Stimulated activated memory B cell treated with anti-CD40 and anti-IgM and Interleukin-4, amounts not matched to agents 10 μg/mL and 1 μg/mL and 100 μg/mL, for 72 hours (primary cell): ENCODE measurements at regions not wholly inside any gene's neighbourhood (a gene's known extent, or its start where the extent isn't known, plus 50 kb on each side); places are given as distances from the start of the nearest gene placed in this dataset.

Experiments
- ATAC-seq: fragments of 150-1000 bp; cut with Tn5 transposase; 2 replicates; pipeline ENCODE4 v1.10.0; 2021
- H3K27ac Mint-ChIP-seq: one replicate; pipeline ENCODE4 v1.8.0; 2022; ENCODE audit warnings: mild to moderate bottlenecking, mixed read lengths
- H3K27me3 Mint-ChIP-seq: one replicate; pipeline ENCODE4 v1.8.0; 2022; ENCODE audit warnings: mixed read lengths
- H3K36me3 Mint-ChIP-seq: one replicate; pipeline ENCODE4 v1.8.0; 2022; ENCODE audit warnings: mixed read lengths
- H3K4me1 Mint-ChIP-seq: one replicate; pipeline ENCODE4 v1.8.0; 2022; ENCODE audit warnings: mixed read lengths
- H3K4me3 Mint-ChIP-seq: one replicate; pipeline ENCODE4 v1.8.0; 2022; ENCODE audit warnings: mild to moderate bottlenecking, moderate library complexity, mixed read lengths
- H3K9me3 Mint-ChIP-seq: one replicate; pipeline ENCODE4 v1.8.0; 2022; ENCODE audit warnings: mixed read lengths

DNA sequence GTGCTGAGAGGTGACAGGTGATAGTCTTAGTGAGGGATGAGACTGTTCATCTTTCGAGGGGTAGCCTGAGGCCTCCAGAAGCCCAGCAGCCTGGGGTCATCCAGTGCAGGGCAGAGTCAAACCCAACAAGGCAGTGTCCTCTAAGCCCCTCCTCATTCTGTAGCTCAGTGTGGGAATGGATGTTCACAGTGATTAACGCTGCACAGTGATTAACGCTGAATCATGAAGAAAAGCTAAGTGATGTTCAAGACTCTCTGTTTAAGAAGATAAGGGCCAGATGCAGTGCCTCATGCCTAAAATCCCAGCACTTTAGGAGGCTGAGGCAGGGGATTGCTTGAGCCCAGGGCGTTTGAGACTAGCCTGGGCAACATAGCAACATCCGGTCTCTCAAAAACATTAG, 56.3 kb upstream of the LAPTM4A start:
- Mint-ChIP-seq H3K27ac (no peak overlapping the region), H3K9me3 (no peaks in the 10 kb centered on the region), H3K27me3 (peaks cover 74% of the 10 kb centered on the region), H3K4me3 (no peak overlapping the region), H3K36me3 (peaks cover 7% of the 10 kb centered on the region), H3K4me1 (no peaks in the 10 kb centered on the region)
- no peak for ATAC-seq

DNA sequence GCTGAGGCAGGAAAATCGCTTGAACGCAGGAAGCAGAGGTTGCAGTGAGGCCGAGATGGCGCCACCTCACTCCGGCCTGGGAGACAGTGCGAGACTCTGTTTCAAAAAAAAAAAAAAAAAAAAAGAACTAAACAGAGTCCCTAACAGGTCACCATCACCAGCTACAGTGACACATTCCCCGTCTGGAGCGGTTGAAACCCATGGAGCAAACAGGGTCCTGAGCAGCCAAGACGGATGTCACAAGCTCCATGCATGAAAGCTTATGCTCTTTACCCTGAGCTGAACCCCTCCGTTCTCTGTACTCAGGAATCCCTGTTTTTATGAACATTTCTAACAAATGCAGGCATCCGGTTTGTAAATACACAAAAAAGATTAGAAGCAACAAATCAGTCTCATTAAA, 55.9 kb upstream of the LAPTM4A start:
- peaks cover 4% of the 10 kb centered on the region for H3K9me3 Mint-ChIP-seq
- ATAC-seq = no peak
- H3K4me3 Mint-ChIP-seq = no peak overlapping the region
- H3K4me1 Mint-ChIP-seq = no peaks in the 10 kb centered on the region
- no peak overlapping the region for H3K27ac Mint-ChIP-seq
- peaks cover 11% of the 10 kb centered on the region for H3K36me3 Mint-ChIP-seq
- peaks cover 79% of the 10 kb centered on the region for H3K27me3 Mint-ChIP-seq

DNA sequence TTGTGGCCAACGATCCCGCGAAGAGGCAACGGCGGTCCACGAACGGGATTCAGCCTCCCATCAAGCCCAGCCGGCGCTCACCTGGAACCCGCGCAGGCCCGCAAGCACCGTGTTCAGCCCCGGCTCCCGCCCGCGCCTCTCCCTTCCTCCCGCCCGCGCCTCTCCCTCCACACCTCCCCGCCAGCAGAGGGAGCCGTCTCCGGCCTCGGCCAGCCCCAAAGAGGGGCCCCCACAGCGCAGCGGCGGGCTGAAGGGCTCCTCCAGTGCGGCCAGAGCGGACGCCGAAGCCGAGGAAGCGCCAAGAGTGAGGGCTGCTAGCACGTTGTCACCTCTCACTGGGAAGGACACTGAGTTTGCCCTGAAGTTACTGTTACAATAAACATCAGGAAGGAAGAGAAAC, 55.3 kb upstream of the LAPTM4A start:
- Mint-ChIP-seq H3K9me3 (peaks cover 4% of the 10 kb centered on the region), H3K27ac (no peak overlapping the region), H3K36me3 (peaks cover 13% of the 10 kb centered on the region), H3K27me3 (peaks cover 80% of the 10 kb centered on the region), H3K4me1 (no peaks in the 10 kb centered on the region), H3K4me3 (peak overlapping the region; percentile 14)
- ATAC-seq = no peak

DNA sequence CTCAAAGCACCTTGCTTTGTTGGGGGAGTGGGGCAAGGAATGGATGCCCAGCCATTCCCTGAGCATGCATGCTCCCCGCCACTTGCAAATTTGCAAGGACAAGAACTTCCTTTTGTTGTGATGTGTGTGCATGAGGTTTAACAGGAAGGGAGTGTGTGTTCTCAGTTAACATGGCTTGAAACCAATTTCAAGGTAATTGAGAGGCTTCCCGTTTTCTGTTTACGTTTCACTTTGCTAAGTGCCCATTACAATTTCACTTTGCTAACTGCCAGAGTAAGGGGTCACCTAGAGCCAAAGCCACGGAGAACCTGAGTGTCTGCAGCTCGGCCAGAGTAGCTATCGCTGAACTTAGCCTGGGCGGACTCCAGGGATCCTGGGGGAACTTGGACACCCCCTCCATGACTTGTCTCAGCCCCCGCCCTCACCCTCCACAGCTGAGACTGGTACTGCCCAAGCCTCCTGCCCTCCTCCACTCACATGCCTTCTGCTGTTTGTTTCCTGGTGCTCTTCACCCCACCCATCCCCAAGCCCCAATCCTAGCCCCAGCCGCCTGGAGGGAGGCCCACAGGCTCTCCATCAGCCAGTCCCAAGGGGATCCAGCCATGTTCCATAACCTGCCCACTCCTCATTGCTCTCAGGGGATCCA, 53.6 kb upstream of the LAPTM4A start:
- Mint-ChIP-seq H3K27me3 (peaks cover 63% of the 10 kb centered on the region), H3K4me3 (no peak overlapping the region), H3K27ac (no peak overlapping the region), H3K9me3 (peaks cover 4% of the 10 kb centered on the region), H3K36me3 (peaks cover 8% of the 10 kb centered on the region), H3K4me1 (no peaks in the 10 kb centered on the region)
- no peak for ATAC-seq

DNA sequence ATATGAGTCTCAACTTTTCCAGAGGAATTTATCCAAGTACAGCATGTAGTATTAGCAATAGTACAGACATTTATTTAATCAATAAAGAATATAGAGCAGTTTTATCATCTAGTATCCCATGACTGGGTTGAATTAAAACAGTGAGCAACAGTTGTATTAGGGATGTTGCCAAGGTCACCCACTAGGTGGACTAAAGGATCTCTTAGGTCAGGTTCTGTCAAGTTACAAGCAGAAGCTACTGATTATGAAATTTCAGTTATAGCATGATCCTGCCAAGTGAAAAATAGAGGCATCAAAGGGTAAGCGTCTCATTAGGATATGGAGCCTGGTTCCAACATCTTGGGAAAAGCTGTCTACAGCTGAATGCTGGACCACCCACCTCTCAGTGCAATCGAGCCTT, 52.1 kb upstream of the LAPTM4A start:
- peaks cover 4% of the 10 kb centered on the region for H3K9me3 Mint-ChIP-seq
- no peak overlapping the region for H3K4me3 Mint-ChIP-seq
- H3K4me1 Mint-ChIP-seq = no peaks in the 10 kb centered on the region
- no peak for ATAC-seq
- no peak overlapping the region for H3K27ac Mint-ChIP-seq
- H3K27me3 Mint-ChIP-seq = peaks cover 52% of the 10 kb centered on the region
- H3K36me3 Mint-ChIP-seq = peaks cover 6% of the 10 kb centered on the region
